H4 (cell line): ENCODE measurements at regions not wholly inside any gene's neighbourhood (a gene's known extent, or its start where the extent isn't known, plus 50 kb on each side); places are given as distances from the start of the nearest gene placed in this dataset.

ENCODE experiments used
- DNase-seq: peaks from one replicate; pipeline ENCODE4 v3.0.0-alpha.2; 2015; ENCODE audit warnings: low spot score

- DNase-seq: no peak
Measured at GRCh38 chr15:94008104-94009074, 223.0 kb upstream of the MCTP2 start.

GRCh38 chr15:94004697-94005096 lies 226.7 kb upstream of the MCTP2 start:
- no peak for DNase-seq

- DNase-seq: no peak
Measured at GRCh38 chr15:94002041-94002440, 229.3 kb upstream of the MCTP2 start.

GRCh38 chr15:94001255-94001801 lies 230.0 kb upstream of the MCTP2 start:
- DNase-seq: no peak

- no peak for DNase-seq
Measured at GRCh38 chr15:94000606-94001005, 230.8 kb upstream of the MCTP2 start.

- DNase-seq: peak; percentile 37
Measured at GRCh38 chr15:93997071-93997658, 234.2 kb upstream of the MCTP2 start.

GRCh38 chr15:93989440-93989998 lies 241.8 kb upstream of the MCTP2 start:
- DNase-seq: no peak

GRCh38 chr15:93987068-93987467 lies 244.3 kb upstream of the MCTP2 start:
- no peak for DNase-seq

- DNase-seq: no peak
Measured at GRCh38 chr15:93986400-93986984, 244.9 kb upstream of the MCTP2 start.

GRCh38 chr15:93985925-93986324 lies 245.4 kb upstream of the MCTP2 start:
- no peak for DNase-seq

- no peak for DNase-seq
Measured at GRCh38 chr15:93985176-93985575, 246.2 kb upstream of the MCTP2 start.

- DNase-seq: no peak
Measured at GRCh38 chr15:93983526-93983925, 247.8 kb upstream of the MCTP2 start.

- DNase-seq: no peak
Measured at GRCh38 chr15:93982226-93982727, 249.1 kb upstream of the MCTP2 start.

- no peak for DNase-seq
Measured at GRCh38 chr15:93981706-93982105, 249.7 kb upstream of the MCTP2 start.

GRCh38 chr15:93980261-93980911 lies 251.0 kb upstream of the MCTP2 start:
- no peak for DNase-seq

- DNase-seq: peak; percentile 47
Measured at GRCh38 chr15:93974804-93975481, 256.4 kb upstream of the MCTP2 start.

GRCh38 chr15:93973287-93973686 lies 258.1 kb upstream of the MCTP2 start:
- DNase-seq: no peak

- DNase-seq: no peak
Measured at GRCh38 chr15:93968773-93969172, 262.6 kb upstream of the MCTP2 start.

- no peak for DNase-seq
Measured at GRCh38 chr15:93965304-93965908, 266.0 kb upstream of the MCTP2 start.

GRCh38 chr15:93954985-93955571 lies 276.3 kb upstream of the MCTP2 start:
- no peak for DNase-seq
